GM12892 (cell line): ENCODE measurements at regions not wholly inside any gene's neighbourhood (a gene's known extent, or its start where the extent isn't known, plus 50 kb on each side); places are given as distances from the start of the nearest gene placed in this dataset.
"Not testable (repeated sequence)": the region's sequence is repeated elsewhere in the genome, so short reads cannot be mapped to it uniquely, and the experiment has no call there.

Experiments used
- DNase-seq: peaks from one replicate; pipeline ENCODE4 v3.0.0; 2011; ENCODE audit not compliant: insufficient read length
- FAIRE-seq: peaks from 2 replicates; lab custom pipeline; 2011; peaks lifted over from hg19 to GRCh38; lab: Jason Lieb, UNC
- POLR2A ChIP-seq: IDR thresholded peaks from 2 replicates; pipeline ENCODE4 v1.6.1; 2011; ENCODE audit warnings: low read depth, low read length, control low read depth
- POLR2AphosphoS5 ChIP-seq: IDR thresholded peaks from 2 replicates; pipeline ENCODE4 v1.6.1; 2011; ENCODE audit warnings: low read depth, low read length, control low read depth
- TAF1 ChIP-seq: IDR thresholded peaks from 2 replicates; pipeline ENCODE4 v1.6.1; 2011; ENCODE audit warnings: low read depth, mild to moderate bottlenecking, control low read depth, low read length, borderline replicate concordance

- DNase-seq (no peak), FAIRE-seq (no peak)
- no peak for TF ChIP-seq POLR2AphosphoS5
- TF ChIP-seq TAF1: no peak
- TF ChIP-seq POLR2A: no peak
Measured at GRCh38 chr5:9815051-9815450, 184.9 kb upstream of the TAS2R1 start.

GRCh38 chr5:9813305-9813704 is 183.2 kb upstream of the TAS2R1 start:
- TF ChIP-seq TAF1 (no peak), POLR2A (no peak), POLR2AphosphoS5 (no peak)
- DNase-seq (no peak), FAIRE-seq (no peak)

- FAIRE-seq, DNase-seq: not testable (repeated sequence)
Measured at GRCh38 chr5:9807366-9807765, 177.2 kb upstream of the TAS2R1 start.

DNA sequence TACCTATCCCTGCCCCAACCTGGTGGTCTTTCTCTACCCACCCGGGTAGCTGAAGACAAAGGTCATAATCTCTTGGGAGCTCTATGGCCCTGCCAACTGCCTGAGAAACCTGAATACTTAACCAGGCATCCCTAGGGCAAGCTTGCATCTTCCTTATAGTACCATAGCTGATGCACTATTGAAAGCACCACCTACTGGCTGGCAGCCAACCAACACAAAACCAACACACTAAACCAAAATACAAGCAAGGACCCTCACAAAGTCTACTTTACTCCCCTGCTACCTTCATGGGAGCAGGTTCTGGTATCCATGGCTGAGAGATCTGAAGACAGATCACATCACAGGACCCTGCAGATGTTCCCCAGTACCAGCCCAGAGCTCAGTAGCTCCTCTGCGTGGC is 171.8 kb upstream of the TAS2R1 start:
- TF ChIP-seq POLR2AphosphoS5: no peak
- TF ChIP-seq POLR2A: no peak
- no peak for TF ChIP-seq TAF1
- DNase-seq: no peak
- FAIRE-seq: no peak

- DNase-seq (no peak), FAIRE-seq (no peak)
- no peak for TF ChIP-seq POLR2A
- TF ChIP-seq POLR2AphosphoS5: no peak
- TF ChIP-seq TAF1: no peak
Measured at GRCh38 chr5:9799606-9800005, 169.5 kb upstream of the TAS2R1 start.

DNA sequence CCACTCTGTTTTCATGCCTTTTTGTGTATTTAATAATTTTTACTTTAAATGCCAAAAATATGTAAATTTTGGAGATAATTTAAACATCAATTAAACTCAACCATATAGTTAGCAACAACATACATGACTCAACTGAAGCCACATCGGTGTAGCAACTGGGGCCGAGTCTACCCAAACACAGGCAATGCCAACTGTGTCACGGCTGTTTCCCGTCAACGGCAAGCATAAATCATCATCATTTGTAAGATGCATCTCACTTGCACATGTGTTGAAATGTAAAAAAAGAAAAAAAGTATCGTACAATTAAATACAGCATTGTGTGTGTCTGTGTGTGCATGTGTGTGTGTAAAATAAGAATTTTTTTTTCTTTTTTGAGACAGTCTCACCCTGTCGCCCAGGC is 160.1 kb upstream of the TAS2R1 start:
- DNase-seq (no peak), FAIRE-seq (no peak)
- TF ChIP-seq POLR2AphosphoS5 (no peak), POLR2A (no peak), TAF1 (no peak)

GRCh38 chr5:9789777-9790176 is 159.6 kb upstream of the TAS2R1 start:
- FAIRE-seq: no peak

GRCh38 chr5:9787861-9788600 is 157.9 kb upstream of the TAS2R1 start:
- FAIRE-seq: no peak
- no peak for TF ChIP-seq TAF1
- TF ChIP-seq POLR2AphosphoS5: no peak
- no peak for TF ChIP-seq POLR2A
- DNase-seq: no peak

More at GRCh38 chr5:9789777-9790176, 159.6 kb upstream of the TAS2R1 start:
- TF ChIP-seq TAF1 (no peak), POLR2A (no peak), POLR2AphosphoS5 (no peak)
- DNase-seq: no peak

DNA sequence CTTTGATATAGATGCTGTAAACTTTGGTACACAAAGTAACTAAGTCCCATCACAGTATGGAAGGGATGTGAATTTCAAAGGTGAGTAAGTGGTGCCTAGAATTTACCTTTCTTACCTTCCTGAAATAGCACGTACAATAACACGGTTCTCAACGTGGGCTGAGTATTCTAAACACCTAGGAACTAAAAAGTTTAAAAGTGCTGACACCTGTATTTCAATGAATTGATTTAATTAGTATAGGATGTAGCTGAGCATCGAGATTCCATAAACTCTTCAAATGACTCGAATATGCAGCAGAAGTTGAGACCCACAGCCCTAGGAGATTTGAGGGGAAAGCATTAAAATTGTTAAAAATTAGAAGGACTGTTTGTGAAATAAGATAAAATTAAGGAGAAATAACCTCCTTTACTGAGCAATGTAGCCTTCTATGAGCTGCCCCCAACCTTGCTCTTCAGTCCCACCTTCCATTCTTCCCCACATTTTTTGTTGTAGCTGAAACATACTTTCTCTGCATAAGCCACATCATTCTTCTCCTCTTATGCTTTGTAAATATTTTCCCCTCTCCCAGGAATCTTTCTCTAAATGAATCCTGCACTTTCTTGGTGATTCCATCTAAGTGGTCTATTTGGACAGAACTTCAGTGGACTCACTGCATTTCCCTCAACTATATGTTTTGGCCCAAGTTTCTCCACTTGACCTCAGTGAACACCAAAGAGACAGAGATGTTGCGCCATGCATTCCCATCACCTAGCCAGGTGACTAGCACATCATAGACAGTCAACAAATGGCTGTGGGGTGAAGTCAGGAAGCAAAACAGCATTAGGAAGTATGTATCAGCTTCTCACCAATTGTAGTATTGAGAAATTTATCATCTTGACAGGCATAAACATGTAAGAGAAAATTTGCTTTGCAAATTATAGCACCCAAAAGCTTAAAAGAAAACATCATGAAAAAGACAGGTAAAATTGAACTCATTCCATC is 156.5 kb upstream of the TAS2R1 start:
- no peak for TF ChIP-seq POLR2A
- TF ChIP-seq TAF1: no peak
- no peak for TF ChIP-seq POLR2AphosphoS5
- FAIRE-seq: no peak

GRCh38 chr5:9785751-9786150 is 155.6 kb upstream of the TAS2R1 start:
- DNase-seq: no peak
- no peak for FAIRE-seq
- TF ChIP-seq POLR2A: no peak
- TF ChIP-seq POLR2AphosphoS5: no peak
- TF ChIP-seq TAF1: no peak

More for the DNA sequence above, 156.5 kb upstream of the TAS2R1 start:
- no peak for DNase-seq

GRCh38 chr5:9784231-9784630 is 154.1 kb upstream of the TAS2R1 start:
- DNase-seq (no peak), FAIRE-seq (no peak)
- TF ChIP-seq POLR2A: no peak
- no peak for TF ChIP-seq TAF1
- no peak for TF ChIP-seq POLR2AphosphoS5
